Retinal pigment epithelial cell (primary cell): ENCODE measurements at regions not wholly inside any gene's neighbourhood (a gene's known extent, or its start where the extent isn't known, plus 50 kb on each side); places are given as distances from the start of the nearest gene placed in this dataset.

ENCODE experiments used
- DNase-seq: peaks from one replicate; pipeline ENCODE4 v3.0.0-alpha.2; 2010; ENCODE audit warnings: low read depth
- H3K4me3 ChIP-seq: 2 replicates; pipeline ENCODE4 v1.5.1; 2011; ENCODE audit warnings: mild to moderate bottlenecking, low read length, control low read depth, moderate library complexity
- TF ChIP-seq, protein P1 (sequence below): conservative IDR thresholded peaks from 2 replicates; pipeline ENCODE4 v1.5.1; 2011; ENCODE audit warnings: low read depth, low read length, control low read depth, inconsistent platforms

DNA sequence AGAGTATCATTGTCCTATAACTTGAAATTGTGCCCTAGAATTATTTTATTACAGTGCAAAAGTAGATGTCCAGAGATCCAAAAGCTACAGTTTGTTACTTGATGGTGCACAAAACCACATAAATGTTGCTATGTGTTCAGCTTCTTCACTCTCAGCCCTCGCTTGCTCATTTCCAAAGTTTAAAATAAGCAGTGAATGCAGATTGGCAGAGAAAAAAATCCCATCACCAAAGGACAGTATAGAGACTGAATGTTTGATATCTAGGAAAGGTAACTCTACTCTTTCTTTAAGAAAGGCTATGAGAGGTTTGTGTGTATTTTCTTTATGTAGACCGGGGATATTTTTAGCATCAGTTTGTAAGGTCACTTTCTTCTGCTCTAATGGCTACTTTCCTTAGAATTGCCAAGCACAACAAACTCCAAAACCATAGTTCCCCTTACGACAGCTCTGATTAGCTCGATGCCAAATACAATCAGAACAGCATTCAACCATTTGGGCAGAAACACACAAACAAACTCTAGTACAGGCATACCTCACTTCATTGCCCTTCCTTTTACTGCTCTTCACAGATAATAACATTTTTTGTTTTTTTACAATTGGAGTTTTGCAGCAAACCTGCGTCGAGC lies 164.1 kb upstream of the CCDC54 start:
- TF ChIP-seq, protein P1, sequence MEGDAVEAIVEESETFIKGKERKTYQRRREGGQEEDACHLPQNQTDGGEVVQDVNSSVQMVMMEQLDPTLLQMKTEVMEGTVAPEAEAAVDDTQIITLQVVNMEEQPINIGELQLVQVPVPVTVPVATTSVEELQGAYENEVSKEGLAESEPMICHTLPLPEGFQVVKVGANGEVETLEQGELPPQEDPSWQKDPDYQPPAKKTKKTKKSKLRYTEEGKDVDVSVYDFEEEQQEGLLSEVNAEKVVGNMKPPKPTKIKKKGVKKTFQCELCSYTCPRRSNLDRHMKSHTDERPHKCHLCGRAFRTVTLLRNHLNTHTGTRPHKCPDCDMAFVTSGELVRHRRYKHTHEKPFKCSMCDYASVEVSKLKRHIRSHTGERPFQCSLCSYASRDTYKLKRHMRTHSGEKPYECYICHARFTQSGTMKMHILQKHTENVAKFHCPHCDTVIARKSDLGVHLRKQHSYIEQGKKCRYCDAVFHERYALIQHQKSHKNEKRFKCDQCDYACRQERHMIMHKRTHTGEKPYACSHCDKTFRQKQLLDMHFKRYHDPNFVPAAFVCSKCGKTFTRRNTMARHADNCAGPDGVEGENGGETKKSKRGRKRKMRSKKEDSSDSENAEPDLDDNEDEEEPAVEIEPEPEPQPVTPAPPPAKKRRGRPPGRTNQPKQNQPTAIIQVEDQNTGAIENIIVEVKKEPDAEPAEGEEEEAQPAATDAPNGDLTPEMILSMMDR: no peak
- DNase-seq: no peak

DNA sequence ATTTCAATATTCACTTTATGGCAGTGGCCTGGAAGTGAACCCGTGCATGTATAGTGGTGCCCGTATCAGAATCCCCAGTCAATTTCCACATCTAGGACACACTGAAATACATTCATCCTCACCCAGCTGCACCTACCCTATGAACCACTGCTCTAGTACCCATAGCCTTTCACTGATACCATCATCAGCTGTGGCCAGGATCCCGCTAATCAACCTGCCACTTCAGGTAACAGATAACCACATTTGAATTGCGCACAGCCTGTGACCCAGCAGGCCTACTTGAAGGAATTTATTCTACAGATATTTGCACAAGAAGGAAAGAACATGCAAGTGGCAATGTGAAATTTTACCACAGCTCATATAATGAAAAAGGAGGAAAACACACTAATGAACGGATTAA lies 161.0 kb upstream of the CCDC54 start:
- DNase-seq: no peak
- H3K4me3 ChIP-seq: no peak overlapping the region
- TF ChIP-seq, protein P1: no peak

More for the DNA sequence above, 164.1 kb upstream of the CCDC54 start:
- no peak overlapping the region for H3K4me3 ChIP-seq

DNA sequence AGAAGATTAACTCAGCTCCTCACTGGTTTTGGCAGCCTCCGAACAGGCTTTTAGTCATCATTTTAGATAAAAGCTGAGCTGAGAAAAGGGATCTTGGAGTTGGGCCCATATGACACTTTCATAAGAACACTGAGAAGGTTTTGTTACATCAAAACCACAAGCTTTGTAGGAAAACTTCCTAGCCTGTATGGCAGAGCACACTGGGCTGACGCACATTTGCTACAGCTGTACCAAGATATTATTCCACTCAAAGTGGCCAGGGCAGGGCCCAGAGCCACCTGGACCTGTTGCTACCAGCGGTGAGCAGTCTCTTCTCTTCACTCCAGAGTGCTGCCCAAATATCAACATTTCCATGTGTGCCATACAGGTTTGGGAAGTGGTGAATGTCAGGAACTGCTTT lies 160.5 kb upstream of the CCDC54 start:
- H3K4me3 ChIP-seq: peak overlapping the region; percentile 5
- peak; percentile 97 for DNase-seq
- TF ChIP-seq, protein P1: no peak

DNA sequence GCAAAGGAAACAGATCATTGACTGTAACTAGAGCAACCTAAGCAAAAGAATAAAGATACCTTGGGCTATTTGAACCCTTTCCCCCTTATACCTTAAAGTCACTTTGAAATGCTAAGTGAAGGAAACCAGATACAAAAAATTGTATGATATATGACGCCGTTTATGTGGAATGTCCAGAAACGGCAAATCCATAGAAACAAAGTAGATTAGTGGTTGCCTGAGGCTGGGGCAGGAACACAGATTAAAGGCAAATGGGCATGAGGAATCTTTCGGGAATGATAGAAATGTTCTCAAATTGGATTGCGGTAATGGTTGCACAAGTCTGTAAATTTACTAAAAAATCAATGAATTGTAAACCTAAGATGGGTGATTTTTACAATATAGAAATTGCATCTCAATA lies 160.1 kb upstream of the CCDC54 start:
- peak; percentile 97 for DNase-seq
- peak overlapping the region; percentile 5 for H3K4me3 ChIP-seq
- TF ChIP-seq, protein P1: no peak

DNA sequence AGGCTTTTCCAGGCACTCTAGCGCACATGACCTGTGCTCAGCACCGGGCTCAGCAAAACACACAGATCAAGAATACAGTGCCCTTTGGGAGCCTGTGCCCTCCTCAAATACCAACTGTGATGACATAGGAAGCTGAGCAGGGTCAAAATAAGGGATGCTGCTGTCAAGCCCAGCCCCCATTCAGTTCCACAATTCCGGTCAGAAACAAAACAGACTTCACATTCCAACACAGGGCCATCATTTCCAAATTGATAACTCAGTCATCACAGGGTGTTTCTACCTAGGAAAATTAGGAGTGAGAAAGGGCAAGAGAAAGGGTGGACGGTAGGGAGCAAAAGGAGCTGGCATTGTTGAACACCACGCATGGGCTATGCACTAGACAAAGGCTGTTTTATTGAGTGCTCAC lies 158.4 kb upstream of the CCDC54 start:
- no peak for DNase-seq
- TF ChIP-seq, protein P1: no peak

DNA sequence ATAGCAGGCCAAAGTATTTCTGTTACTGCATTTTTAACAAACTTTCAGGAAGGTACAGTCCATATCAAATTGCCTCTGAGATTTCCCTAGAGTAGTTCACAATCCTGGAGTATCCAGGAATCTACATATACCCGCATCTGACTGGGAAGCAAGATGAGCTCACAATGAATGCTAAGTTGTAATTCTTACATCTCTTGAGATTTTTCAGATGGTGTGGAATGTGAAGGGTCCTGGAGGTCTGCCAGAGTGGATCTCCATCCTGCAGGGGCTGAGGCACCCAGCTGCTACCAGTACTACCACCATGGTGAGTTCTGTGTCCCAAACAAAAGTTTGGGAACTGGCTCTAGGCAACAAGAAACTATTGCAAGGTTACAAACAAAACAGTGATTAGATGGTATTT lies 156.7 kb upstream of the CCDC54 start:
- TF ChIP-seq, protein P1: no peak
- DNase-seq: no peak
- no peak overlapping the region for H3K4me3 ChIP-seq

More for the DNA sequence above, 158.4 kb upstream of the CCDC54 start:
- no peak overlapping the region for H3K4me3 ChIP-seq

DNA sequence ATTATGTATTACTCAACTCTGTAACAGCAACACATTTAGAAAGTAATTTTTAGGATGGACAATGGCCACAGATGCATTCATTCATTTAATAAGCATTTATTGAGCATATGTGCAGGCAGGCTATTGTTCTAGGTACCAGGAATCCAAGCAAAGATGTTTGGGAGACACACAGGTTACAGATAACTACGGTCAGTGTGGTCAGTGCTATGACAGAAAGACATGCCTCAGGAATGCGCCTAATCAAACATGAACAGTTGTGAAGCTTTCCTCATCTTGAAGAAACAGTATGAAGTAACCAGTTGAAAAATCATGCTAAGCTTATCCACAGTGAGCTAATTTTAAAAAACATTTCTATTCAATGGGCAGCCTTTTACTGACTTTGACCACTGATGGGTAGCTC lies 155.4 kb upstream of the CCDC54 start:
- no peak overlapping the region for H3K4me3 ChIP-seq
- TF ChIP-seq, protein P1: no peak
- no peak for DNase-seq
